ENCODE measurements at regions not wholly inside any gene's neighbourhood (a gene's known extent, or its start where the extent isn't known, plus 50 kb on each side); places are given as distances from the start of the nearest gene placed in this dataset.
"Not testable (repeated sequence)": the region's sequence is repeated elsewhere in the genome, so short reads cannot be mapped to it uniquely, and the experiment has no call there.

- no peak for DNase-seq (ENCODE audit: low read depth)
These were observed 885.0 kb upstream of the EPHA5 start for GRCh38 chr4:66555301-66555700.

GRCh38 chr4:66554826-66555225 lies 884.5 kb upstream of the EPHA5 start:
- no peak for DNase-seq (ENCODE audit: low read depth)

- not testable (repeated sequence) for DNase-seq (ENCODE audit: low read depth)
These were observed 875.0 kb upstream of the EPHA5 start for GRCh38 chr4:66545301-66545700.

GRCh38 chr4:66544281-66544680 lies 874.0 kb upstream of the EPHA5 start:
- no peak for DNase-seq (ENCODE audit: low read depth)

- no peak for DNase-seq (ENCODE audit: low read depth)
These were observed 869.5 kb upstream of the EPHA5 start for GRCh38 chr4:66539745-66540144.

- no peak for DNase-seq (ENCODE audit: low read depth)
These were observed 854.5 kb upstream of the EPHA5 start for GRCh38 chr4:66524781-66525180.

- DNase-seq (ENCODE audit: low read depth) = no peak
These were observed 852.0 kb upstream of the EPHA5 start for GRCh38 chr4:66522244-66522643.

- DNase-seq (ENCODE audit: low read depth) = no peak
These were observed 846.7 kb upstream of the EPHA5 start for GRCh38 chr4:66516940-66517339.

- no peak for DNase-seq (ENCODE audit: low read depth)
These were observed 836.7 kb upstream of the EPHA5 start for GRCh38 chr4:66506985-66507384.

DNA sequence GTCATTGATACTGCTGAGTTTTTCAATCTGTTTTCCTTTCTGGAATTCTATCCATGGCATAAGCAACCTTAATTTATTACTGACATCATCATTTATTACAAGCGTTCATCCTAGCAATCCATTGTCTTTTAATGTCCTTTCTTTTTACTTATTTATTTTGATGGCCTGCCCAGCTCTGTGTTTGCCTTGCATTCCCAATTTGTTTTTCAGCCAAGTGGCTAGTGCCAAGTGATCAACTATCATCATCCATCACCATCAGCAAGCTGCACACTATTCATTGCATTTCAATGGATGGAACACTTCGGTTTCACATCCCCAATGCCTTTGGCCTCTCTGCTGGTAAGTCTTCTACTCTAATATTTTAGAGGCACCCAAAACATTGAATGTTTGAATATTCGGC lies 831.7 kb upstream of the EPHA5 start:
- no peak for DNase-seq (ENCODE audit: low read depth)

GRCh38 chr4:66490729-66491128 lies 820.4 kb upstream of the EPHA5 start:
- DNase-seq (ENCODE audit: low read depth) = no peak

DNA sequence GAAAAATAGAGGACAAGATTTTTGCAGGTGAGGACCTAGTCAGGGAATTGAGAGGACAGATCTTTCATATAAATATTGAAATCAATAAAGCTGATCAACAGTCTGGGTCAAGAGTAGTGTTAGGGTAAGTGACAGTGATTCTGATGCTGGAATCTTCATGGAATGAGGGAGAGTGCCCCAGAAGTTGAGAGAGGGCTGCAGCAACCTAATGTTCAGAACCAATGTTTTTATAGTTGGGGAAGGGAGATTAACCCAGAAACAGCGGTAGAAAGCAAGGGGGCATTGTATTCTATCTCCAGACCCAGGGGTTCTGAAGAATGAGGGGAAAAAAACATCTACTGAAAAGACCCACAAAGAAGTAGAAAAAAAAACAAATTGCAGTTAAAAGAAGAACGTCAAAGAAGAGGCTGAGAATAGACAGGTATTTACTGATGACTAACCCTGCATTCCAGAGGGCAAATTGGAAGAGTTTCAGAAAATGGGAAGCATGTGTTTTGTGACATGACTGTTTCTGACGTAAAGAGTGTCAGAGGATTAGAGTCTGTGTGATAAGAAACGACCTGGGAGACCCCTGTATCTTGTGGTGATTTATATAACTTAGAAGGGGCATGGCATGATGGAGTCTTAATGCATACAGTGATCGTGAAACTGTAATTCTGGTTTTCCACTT lies 819.6 kb upstream of the EPHA5 start:
- no peak for DNase-seq (ENCODE audit: low read depth)

- no peak for DNase-seq (ENCODE audit: low read depth)
These were observed 819.1 kb upstream of the EPHA5 start for GRCh38 chr4:66489370-66489769.

GRCh38 chr4:66486068-66486467 lies 815.8 kb upstream of the EPHA5 start:
- no peak for DNase-seq (ENCODE audit: low read depth)

GRCh38 chr4:66482186-66482585 lies 811.9 kb upstream of the EPHA5 start:
- DNase-seq (ENCODE audit: low read depth) = no peak

DNA sequence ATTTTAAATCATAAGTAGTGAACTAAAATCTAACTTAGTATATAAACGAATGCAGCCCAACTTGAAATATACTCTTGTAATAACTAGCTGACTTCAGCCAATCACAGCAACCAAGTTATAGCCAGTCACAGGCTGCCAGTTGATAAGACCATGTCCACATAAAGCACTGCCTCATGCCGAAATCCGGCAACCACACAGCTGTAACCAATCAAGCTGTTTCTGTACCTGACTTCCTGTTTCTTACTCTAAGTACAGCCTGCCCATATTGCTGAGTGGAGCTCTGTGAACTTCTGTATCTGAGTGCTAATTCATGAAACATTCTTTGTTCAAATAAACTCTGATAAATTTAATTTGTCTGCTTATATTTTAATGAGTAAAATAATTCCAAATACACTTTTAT lies 805.3 kb upstream of the EPHA5 start:
- DNase-seq (ENCODE audit: low read depth) = no peak

- DNase-seq (ENCODE audit: low read depth) = no peak
These were observed 794.8 kb upstream of the EPHA5 start for GRCh38 chr4:66465111-66465510.

DNA sequence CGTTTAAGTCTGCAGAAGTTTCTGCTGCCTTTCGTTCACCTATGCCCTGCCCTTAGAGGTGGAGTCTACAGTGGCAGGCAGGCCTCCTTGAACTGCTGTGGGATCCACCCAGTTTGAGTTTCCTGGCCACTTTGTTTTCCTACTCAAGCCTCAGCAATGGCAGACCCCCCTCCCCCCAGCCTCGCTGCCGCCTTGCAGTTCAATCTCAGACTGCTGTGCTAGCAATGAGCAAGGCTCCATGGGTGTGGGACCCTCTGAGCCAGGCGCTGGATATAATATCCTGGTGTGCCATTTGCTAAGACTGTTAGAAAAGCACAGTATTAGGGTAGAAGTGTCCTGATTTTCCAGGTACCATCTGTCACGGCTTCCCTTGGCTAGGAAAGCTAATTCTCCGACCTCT lies 792.6 kb upstream of the EPHA5 start:
- DNase-seq (ENCODE audit: low read depth) = not testable (repeated sequence)

DNA sequence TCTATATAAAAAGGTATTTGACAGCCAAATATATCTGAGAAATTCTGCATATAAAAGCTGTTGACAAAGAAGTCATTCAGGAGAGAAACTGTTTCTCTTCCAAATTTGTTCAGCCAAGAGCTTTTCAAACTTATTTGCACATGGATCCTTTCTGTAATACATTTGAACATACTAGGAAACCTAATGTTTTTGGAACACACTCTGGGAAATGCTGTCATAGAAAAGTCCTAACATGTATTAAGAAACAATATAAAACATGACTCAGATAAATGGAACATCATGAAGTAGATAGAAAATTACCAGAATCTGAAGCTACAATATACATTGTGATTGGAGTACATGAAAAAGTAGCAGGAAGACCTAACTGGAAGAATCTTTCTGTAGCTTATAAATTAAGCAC lies 781.5 kb upstream of the EPHA5 start:
- no peak for DNase-seq (ENCODE audit: low read depth)

- DNase-seq (ENCODE audit: low read depth) = no peak
These were observed 772.7 kb upstream of the EPHA5 start for GRCh38 chr4:66443008-66443407.

DNA sequence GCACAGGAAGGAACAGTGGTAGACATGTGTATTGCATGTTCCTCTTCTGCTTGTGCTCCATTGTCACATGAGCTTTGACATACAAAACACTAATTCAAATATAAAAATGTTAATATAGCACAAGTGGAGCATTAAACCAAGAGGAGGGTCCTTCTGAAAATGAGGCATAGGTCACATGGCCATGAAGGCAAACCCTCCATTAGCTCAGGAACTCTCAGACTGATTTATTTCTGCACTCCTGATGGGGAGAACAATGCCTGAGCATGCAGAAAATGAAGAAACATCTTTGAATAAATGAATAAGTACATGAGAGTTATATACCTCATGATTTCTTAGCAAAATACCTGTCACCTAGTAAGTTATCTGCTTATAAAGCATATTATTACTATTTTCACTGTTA lies 769.2 kb upstream of the EPHA5 start:
- no peak for DNase-seq (ENCODE audit: low read depth)

DNA sequence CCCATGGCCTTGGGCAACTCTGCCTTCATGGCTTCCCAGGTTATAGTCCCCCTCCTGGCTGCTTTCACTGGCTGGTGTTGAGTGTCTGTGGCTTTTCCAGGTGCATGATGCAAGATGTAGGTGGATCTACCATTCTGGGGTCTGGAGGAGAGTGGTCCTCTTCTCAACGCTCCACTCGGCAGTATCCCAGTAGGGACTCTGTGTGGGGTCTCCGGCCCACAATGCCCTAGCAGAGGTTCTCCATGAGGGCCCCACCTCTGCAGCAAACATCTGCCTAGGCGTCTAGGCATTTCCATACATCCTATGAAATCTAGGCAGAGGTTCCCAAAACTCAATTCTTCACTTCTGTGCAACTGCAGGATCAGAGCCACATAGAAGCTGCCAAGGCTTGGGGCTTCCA lies 763.4 kb upstream of the EPHA5 start:
- no peak for DNase-seq (ENCODE audit: low read depth)

DNA sequence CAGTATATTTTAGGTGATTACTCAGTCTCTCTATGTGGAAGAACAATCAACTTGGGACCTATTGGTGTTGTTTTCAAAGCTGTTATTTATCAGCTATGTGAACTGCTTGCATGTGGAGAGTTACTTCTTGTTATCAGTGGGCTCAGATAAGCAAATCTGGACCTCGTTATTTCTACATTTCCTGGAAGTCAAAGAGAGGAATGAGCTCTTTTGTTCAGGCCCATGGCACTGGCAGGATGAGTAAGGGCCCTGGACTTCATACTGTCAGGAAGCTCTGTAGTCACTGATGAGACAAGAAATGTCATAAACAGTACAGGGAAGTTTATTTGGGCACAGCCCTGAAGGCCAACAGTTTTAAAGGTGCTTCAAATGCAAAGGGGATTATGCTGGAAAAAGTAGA lies 760.6 kb upstream of the EPHA5 start:
- DNase-seq (ENCODE audit: low read depth) = no peak

GRCh38 chr4:66429276-66429675 lies 759.0 kb upstream of the EPHA5 start:
- DNase-seq (ENCODE audit: low read depth) = no peak

- no peak for DNase-seq (ENCODE audit: low read depth)
These were observed 746.1 kb upstream of the EPHA5 start for GRCh38 chr4:66416425-66416824.
